Activated CD4-positive, CD25-positive, alpha-beta regulatory T cell treated with anti-CD3 and anti-CD28 coated beads, Interleukin-2, amount 50 U/mL, for 72 hours (primary cell): ENCODE measurements at regions not wholly inside any gene's neighbourhood (a gene's known extent, or its start where the extent isn't known, plus 50 kb on each side); places are given as distances from the start of the nearest gene placed in this dataset.

Experiments
- DNase-seq: peaks from one replicate; pipeline ENCODE4 v3.0.0; 2021

DNA sequence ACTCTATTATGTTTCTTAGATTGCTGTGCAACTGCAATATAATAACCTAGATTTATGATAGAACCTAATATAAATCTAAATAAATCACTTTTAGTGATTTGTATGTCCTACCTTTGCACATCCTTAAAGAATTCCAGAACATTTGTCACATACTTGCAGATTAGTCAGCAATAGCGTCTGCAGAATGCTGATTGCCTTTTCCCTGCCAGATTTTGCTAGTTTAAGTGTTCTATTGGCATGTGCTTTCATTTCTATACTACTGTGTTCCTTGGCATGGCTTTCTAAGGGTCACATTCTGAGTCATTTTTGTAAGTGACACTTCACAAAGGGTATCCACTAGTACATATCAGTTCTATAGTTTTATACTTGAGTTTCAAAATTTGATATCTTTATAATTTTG lies 303.1 kb upstream of the GIMD1 start:
- no peak for DNase-seq

GRCh38 chr4:106670976-106671375 lies 302.4 kb upstream of the GIMD1 start:
- no peak for DNase-seq

DNA sequence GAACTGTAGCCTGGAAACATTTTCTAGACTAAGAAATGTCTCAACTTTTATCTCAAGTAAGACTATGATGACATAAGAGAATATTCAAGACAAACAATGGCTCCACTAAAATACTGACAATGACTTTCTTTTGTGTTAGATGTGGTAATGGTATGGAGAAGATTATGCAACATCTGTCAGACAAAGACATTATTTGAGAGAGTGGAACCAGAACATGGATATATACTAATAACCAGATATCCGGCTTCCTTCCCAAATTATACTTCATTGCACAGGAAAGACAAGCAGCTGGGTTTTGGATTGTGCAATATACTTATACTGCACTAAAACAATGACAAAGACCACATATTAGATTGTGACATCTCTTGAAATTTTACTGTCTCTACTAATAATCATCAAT lies 290.8 kb upstream of the GIMD1 start:
- no peak for DNase-seq

DNA sequence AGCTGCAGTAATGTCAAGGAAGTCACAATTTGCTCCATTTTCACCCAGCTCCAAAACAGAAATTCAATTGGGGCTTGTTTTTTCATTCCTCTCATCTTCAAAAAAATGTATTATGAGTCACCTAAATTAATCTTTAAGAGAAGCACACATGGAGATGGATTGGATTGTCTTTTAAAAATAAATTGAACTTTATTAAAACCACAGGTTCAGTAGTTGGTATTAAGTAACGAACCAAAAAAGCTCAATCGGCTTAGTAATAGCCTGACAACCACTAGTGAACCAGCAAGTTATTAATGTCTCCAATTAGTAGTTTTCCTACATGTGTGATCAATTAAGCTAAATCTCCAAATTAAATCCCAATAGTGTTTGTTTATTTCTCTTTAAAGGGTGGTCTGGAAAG lies 283.5 kb upstream of the GIMD1 start:
- DNase-seq: no peak

GRCh38 chr4:106650701-106651100 lies 282.1 kb upstream of the GIMD1 start:
- DNase-seq: no peak

- no peak for DNase-seq
Measured at GRCh38 chr4:106647451-106647850, 278.9 kb upstream of the GIMD1 start.

DNA sequence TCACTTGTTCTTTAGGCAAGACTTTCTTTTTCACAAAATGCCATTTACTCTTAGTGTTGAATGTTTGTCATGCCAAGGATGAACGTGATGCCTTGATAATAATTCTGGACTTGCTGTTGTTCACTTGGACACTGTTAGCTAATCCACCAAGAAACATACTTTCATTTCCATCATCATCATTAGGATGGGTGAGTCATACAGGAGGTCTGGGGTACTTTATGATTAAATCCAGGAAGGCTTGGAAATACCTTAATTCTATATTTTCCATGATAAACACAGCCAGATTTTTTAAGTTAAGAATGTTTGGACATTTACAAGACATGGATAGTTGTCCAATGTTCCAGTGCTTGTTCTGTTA lies 260.7 kb upstream of the GIMD1 start:
- no peak for DNase-seq

GRCh38 chr4:106628586-106629267 lies 260.1 kb upstream of the GIMD1 start:
- no peak for DNase-seq

- no peak for DNase-seq
Measured at GRCh38 chr4:106627051-106627450, 258.5 kb upstream of the GIMD1 start.

GRCh38 chr4:106624671-106625070 lies 256.1 kb upstream of the GIMD1 start:
- no peak for DNase-seq

GRCh38 chr4:106618956-106619355 lies 250.4 kb upstream of the GIMD1 start:
- no peak for DNase-seq

GRCh38 chr4:106615961-106616360 lies 247.4 kb upstream of the GIMD1 start:
- DNase-seq: no peak

DNA sequence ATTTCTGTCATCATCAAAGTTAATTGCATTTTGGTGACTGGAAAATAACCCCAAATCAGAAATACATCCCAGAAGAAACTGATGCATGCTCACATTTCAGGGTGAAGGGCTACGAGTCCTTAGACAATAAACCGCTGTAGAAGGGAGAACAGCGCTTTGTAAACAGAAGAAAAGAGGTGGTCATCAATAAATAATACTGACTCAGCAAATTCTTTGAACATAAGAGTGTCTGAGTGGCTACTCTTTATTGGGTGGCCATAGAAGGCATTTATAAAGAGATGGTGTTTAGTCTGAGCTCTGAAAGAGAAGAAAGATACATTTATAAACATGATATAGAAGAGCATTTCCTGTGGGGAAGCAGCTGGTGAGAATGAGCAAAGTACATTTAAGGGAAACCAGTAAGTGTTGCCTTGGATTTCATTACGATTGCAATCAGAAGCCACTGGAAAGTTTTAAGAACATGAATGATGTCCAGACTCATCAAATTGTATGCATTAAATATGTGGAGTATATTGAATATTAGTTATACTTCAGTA lies 246.9 kb upstream of the GIMD1 start:
- DNase-seq: no peak

DNA sequence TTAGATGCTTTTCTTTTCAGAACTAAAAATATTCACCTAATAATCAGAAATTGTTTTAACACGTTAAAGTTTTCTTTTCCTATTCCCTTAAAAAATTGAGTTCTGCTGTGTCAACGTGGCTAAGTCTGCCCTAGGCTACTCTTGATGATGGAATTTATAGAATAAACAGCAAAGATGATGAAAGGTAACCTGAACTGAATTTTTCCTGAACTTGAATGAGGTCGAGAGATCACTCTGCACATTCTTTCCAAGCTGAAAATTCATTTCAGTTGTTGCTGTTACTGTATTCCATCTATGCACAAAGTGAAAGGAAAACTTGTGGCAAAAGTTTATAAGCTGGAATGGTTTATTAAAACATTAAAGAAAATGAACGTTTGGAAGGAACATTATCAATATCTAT lies 245.9 kb upstream of the GIMD1 start:
- DNase-seq: no peak

- DNase-seq: no peak
Measured at GRCh38 chr4:106609917-106610316, 241.3 kb upstream of the GIMD1 start.

GRCh38 chr4:106607558-106607957 lies 239.0 kb upstream of the GIMD1 start:
- DNase-seq: no peak

- DNase-seq: no peak
Measured at GRCh38 chr4:106604319-106605051, 235.9 kb upstream of the GIMD1 start.

DNA sequence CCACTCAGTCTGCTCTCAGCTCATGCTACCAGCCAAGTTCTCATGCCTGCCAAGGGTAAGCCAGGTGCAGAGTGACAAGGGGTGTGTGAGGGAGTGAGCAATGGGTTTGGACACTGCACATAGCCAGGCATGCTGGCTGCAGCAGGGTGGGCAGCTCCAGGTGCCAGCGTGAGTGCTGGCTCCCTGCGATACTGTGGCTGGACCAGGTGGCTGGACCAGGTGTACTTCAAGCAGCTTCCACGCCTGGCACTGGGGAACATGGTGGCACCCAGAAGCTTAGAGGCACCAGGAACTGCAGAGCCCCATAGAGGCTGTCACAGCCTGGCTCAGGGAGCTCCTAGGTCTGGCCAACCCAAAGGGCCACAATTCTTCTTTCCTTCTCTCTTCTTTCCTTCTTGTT lies 234.9 kb upstream of the GIMD1 start:
- no peak for DNase-seq

- DNase-seq: no peak
Measured at GRCh38 chr4:106602711-106603110, 234.1 kb upstream of the GIMD1 start.

DNA sequence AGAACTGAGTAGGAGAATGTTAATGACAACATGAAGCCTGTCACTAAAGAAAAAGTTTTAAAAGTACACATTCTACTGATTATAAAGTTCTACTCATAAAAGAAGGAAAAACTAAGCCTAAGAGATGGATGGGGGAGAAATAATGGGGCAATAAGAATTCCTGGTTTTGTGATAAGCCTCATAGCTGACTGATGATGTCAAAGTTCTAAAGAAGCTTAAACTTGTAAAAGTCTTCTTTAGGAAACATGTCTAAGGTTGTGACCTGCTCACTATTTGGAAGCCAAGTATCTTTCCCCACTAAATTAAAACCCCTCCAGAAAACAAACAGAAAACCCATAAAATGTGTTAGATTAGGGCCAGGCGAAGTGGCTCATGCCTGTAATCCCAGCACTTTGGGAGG lies 232.9 kb upstream of the GIMD1 start:
- DNase-seq: no peak

GRCh38 chr4:106595906-106596305 lies 227.3 kb upstream of the GIMD1 start:
- DNase-seq: no peak

GRCh38 chr4:106594291-106594952 lies 225.8 kb upstream of the GIMD1 start:
- no peak for DNase-seq

DNA sequence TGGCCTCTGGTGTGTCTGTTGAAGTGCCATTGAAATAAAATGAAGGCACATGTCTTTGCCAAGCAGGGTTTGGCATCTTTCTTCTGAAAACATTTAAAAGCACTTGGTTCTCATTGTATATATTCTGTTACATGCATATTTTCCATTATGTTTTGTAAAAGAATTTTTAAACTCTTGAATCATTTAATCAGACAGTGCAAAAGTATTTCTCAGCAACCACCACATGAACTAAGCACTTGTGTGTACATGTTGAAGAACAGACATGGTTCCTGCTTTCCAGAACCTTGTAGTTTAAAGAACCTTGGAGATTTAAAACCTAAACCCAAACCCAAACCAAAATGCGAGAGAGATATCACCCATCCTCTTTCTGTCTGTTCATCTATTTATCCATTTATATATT lies 220.3 kb upstream of the GIMD1 start:
- DNase-seq: no peak

DNA sequence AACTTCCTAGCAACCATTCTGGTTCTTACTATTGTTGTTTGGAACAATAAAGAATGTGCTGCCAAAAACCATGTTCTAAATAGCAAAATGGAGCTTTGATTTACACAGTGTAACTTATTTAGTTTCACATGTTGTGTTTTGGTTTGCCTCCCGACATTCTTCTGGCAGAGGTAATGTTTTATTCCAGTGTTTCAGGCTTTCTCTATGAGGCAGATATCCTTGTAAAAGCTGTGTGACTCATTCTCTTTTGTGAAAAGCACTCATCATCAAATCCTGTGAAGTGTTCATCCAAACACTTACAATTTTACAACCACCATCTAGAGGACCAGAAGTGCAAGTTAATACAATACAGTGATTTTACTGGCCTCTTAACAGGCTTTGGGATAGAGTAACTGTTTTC lies 219.0 kb upstream of the GIMD1 start:
- DNase-seq: no peak
